SK-N-SH (cell line): ENCODE measurements at regions not wholly inside any gene's neighbourhood (a gene's known extent, or its start where the extent isn't known, plus 50 kb on each side); places are given as distances from the start of the nearest gene placed in this dataset.
A peak's percentile ranks its signal among the peaks of the same experiment; 100 is the strongest.

ENCODE experiments used
- CTCF ChIA-PET: fragments of 300-600, 350-600 bp; formaldehyde crosslinking; extraction: SDS; loops from one replicate; lab custom pipeline; 2021; lab: Yijun Ruan, JAX
- POLR2A ChIA-PET: fragments of 350-600 bp; sonication (Branson Sonifier 250); formaldehyde crosslinking; extraction: SDS; loops from one replicate; lab custom pipeline; 2020; ENCODE audit warnings: antibody characterized with exemption, inconsistent platforms; lab: Yijun Ruan, JAX
- DNase-seq: peaks from one replicate; pipeline ENCODE4 v3.0.0; 2012
- H2AFZ ChIP-seq: fragments of 200-600 bp; sonication (generic); 2 replicates; pipeline ENCODE4 v1.8.1; 2016; ENCODE audit warnings: antibody characterized with exemption, mild to moderate bottlenecking, low read depth
- H3F3A ChIP-seq: fragments of 200-600 bp; sonication (generic); replicated peaks from 2 replicates; pipeline ENCODE3; 2016; ENCODE audit warnings: antibody characterized with exemption, mild to moderate bottlenecking; ENCODE audit not compliant: insufficient read depth
- H3K27ac ChIP-seq, 2 experiments: fragments of 200-500 bp in 1 of 2; fragments of 200-600 bp in 1 of 2; sonication (Bioruptor generic) in 1 of 2; sonication (generic), shearing (Covaris generic) in 1 of 2; 2 replicates each; pipeline versions ENCODE4 v1.5.1 to v1.6.1; 2014 to 2016; ENCODE audit warnings: low read depth in 2 of 2, inconsistent platforms in 1 of 2, low read length in 1 of 2, mild to moderate bottlenecking in 1 of 2, mixed read lengths in 1 of 2
- H3K27me3 ChIP-seq: fragments of 200-600 bp; sonication (generic), shearing (Covaris generic); 2 replicates; pipeline ENCODE4 v1.6.1; 2016; ENCODE audit warnings: mixed run types; ENCODE audit not compliant: insufficient read depth
- H3K36me3 ChIP-seq, 2 experiments: fragments of 200-500 bp in 1 of 2; fragments of 200-600 bp in 1 of 2; sonication (Bioruptor generic) in 1 of 2; sonication (generic) in 1 of 2; replicated peaks in 1 of 2; 2 replicates each; pipeline versions ENCODE3 to v1.5.1; 2014 to 2016; ENCODE audit warnings: low read length in 1 of 2, mild to moderate bottlenecking in 1 of 2; ENCODE audit not compliant: insufficient read depth in 2 of 2, control insufficient read depth in 1 of 2
- H3K4me1 ChIP-seq, 2 experiments: fragments of 200-500 bp in 1 of 2; fragments of 200-600 bp in 1 of 2; sonication (Bioruptor generic) in 1 of 2; sonication (generic), shearing (Covaris generic) in 1 of 2; 2 replicates each; pipeline versions ENCODE4 v1.5.1 to v1.6.1; 2014 to 2016; ENCODE audit warnings: low read depth in 1 of 2, low read length in 1 of 2, mixed run types in 1 of 2; ENCODE audit not compliant: insufficient read depth in 2 of 2, control insufficient read depth in 1 of 2
- H3K4me2 ChIP-seq: fragments of 200-600 bp; sonication (generic), shearing (Covaris generic); 2 replicates; pipeline ENCODE4 v1.6.1; 2017; ENCODE audit warnings: mixed run types
- H3K4me3 ChIP-seq, 2 experiments: fragments of 200-500 bp in 1 of 2; fragments of 200-600 bp in 1 of 2; sonication (Bioruptor generic) in 1 of 2; sonication (generic), shearing (Covaris generic) in 1 of 2; 2 replicates each; pipeline versions ENCODE4 v1.5.1 to v1.8.1; 2014 to 2016; ENCODE audit warnings: low read depth in 2 of 2, inconsistent platforms in 1 of 2, low read length in 1 of 2, mild to moderate bottlenecking in 1 of 2, mixed read lengths in 1 of 2, moderate library complexity in 1 of 2
- H3K79me2 ChIP-seq: fragments of 200-600 bp; sonication (generic); 2 replicates; pipeline ENCODE4 v1.8.1; 2017; ENCODE audit warnings: mild to moderate bottlenecking; ENCODE audit not compliant: insufficient read depth
- H3K9ac ChIP-seq: fragments of 200-600 bp; sonication (generic); 2 replicates; pipeline ENCODE4 v1.6.1; 2017; ENCODE audit warnings: mixed run types
- H3K9me2 ChIP-seq: fragments of 200-600 bp; sonication (generic); 2 replicates; pipeline ENCODE4 v1.6.1; 2017; ENCODE audit warnings: mixed run types
- H3K9me3 ChIP-seq: fragments of 200-600 bp; sonication (generic); 2 replicates; pipeline ENCODE4 v1.6.1; 2017; ENCODE audit warnings: mixed run types, mild to moderate bottlenecking, moderate library complexity
- H4K20me1 ChIP-seq: fragments of 200-600 bp; sonication (generic); 2 replicates; pipeline ENCODE4 v1.6.1; 2017; ENCODE audit warnings: mild to moderate bottlenecking, mixed run types; ENCODE audit not compliant: insufficient read depth
- CHD2 ChIP-seq: fragments of 150-350 bp; IDR thresholded peaks from 2 replicates; pipeline ENCODE4 v1.6.1; 2018; ENCODE audit warnings: low read length; ENCODE audit not compliant: partially characterized antibody
- ELF1 ChIP-seq: IDR thresholded peaks from 2 replicates; pipeline ENCODE4 v1.4.0; 2012
- FOXJ3 ChIP-seq: sonication (generic); formaldehyde crosslinking; IDR thresholded peaks from 2 replicates; pipeline ENCODE4 v1.5.1; 2020; ENCODE audit warnings: mild to moderate bottlenecking, missing genetic modification reagents
- FOXM1 ChIP-seq: IDR thresholded peaks from 2 replicates; pipeline ENCODE4 v1.4.0; 2012; ENCODE audit warnings: low read depth, mild to moderate bottlenecking
- MXI1 ChIP-seq: IDR thresholded peaks from 2 replicates; pipeline ENCODE4 v1.6.1; 2012; ENCODE audit warnings: mild to moderate bottlenecking, low read depth, low read length, improper control_type of control experiment
- NFIC ChIP-seq: IDR thresholded peaks from 2 replicates; pipeline ENCODE4 v1.4.0; 2012; ENCODE audit warnings: borderline replicate concordance
- RAD21 ChIP-seq: IDR thresholded peaks from 2 replicates; pipeline ENCODE4 v1.6.1; 2012; ENCODE audit warnings: mild to moderate bottlenecking, low read length
- REST ChIP-seq: IDR thresholded peaks from 2 replicates; pipeline ENCODE4 v1.6.1; 2012; ENCODE audit warnings: mild to moderate bottlenecking, low read depth, low read length, moderate library complexity
- SMC3 ChIP-seq: IDR thresholded peaks from 2 replicates; pipeline ENCODE4 v1.6.1; 2012; ENCODE audit warnings: low read depth, low read length, improper control_type of control experiment
- TAF1 ChIP-seq: IDR thresholded peaks from 2 replicates; pipeline ENCODE4 v1.6.1; 2012; ENCODE audit warnings: low read depth, mild to moderate bottlenecking, low read length, moderate library complexity, borderline replicate concordance
- USF2 ChIP-seq: fragments of 150-350 bp; IDR thresholded peaks from 2 replicates; pipeline ENCODE4 v1.6.1; 2017; ENCODE audit warnings: antibody characterized with exemption, low read length, low read depth, borderline replicate concordance
- WGBS: methylation state at CpG from one replicate; pipeline ENCODE4 v1.1.6; 2017; ENCODE audit warnings: low lambda C conversion rate; 5-methylcytosine and 5-hydroxymethylcytosine counted together
- TF ChIP-seq, protein P1 (sequence below): IDR thresholded peaks from 2 replicates; pipeline ENCODE4 v1.4.0; 2012; ENCODE audit warnings: low read depth
- TF ChIP-seq, protein P2 (sequence below): fragments of 200-600 bp; sonication (generic); IDR thresholded peaks from 2 replicates; pipeline ENCODE4 v1.6.1; 2017; ENCODE audit warnings: antibody characterized with exemption, mild to moderate bottlenecking, moderate library complexity

DNA sequence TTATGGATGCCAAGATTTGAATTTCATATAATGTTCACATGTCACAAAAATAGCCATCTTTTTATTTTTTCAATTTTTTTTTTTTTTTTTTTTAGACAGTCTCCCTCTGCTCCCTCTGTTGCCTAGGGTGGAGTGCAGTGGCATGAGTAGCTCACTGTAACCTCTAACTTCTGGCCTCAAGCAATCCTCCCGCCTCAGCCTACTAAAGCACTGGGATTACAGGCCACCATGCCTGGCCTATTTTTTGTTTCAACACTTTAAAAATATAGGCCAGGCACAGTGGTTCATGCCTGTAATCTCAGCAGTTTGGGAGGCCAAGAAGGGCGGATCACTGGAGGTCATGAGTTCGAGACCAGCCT is 246.3 kb downstream of the SKIDA1 start:
- Histone ChIP-seq H3K9me2 (no peaks in the 10 kb centered on the region), H3K27me3 (no peaks in the 10 kb centered on the region), H4K20me1 (no peaks in the 10 kb centered on the region), H3K36me3 (no peaks in the 10 kb centered on the region), H3K9ac (no peak overlapping the region), H3K79me2 (no peaks in the 10 kb centered on the region), H3K4me1 (peaks cover 0 to 5% of the 10 kb centered on the region in 2 experiments; a peak in 1 of 4 replicates), H3K4me2 (no peak overlapping the region), H3K9me3 (no peaks in the 10 kb centered on the region), H2AFZ (no peak overlapping the region), H3F3A (no peaks in the 10 kb centered on the region), H3K4me3 (no peak overlapping the region), H3K27ac (no peak overlapping the region)
- 92% methylated on average over 3 of the region's 3 CpGs for WGBS
- POLR2A ChIA-PET = no interaction called here
- no peak for DNase-seq
- CTCF ChIA-PET = interaction anchor here (0.7 to 2.5 kb wide), 17 partner anchors 10 to 674 kb away, joined by 3 to 18 read pairs (median 4); no protein-coding TSS in a partner anchor
- no peak for TF ChIP-seq FOXM1
- TF ChIP-seq MXI1 = no peak
- no peak for TF ChIP-seq TAF1
- TF ChIP-seq REST = no peak
- TF ChIP-seq USF2 = no peak
- no peak for TF ChIP-seq ELF1

GRCh38 chr10:21278491-21279216 is 246.8 kb downstream of the SKIDA1 start:
- 0 out of 2 replicates have a peak, but pooled peaks have one; percentile 16 for TF ChIP-seq NFIC
- TF ChIP-seq ELF1 = no peak
- TF ChIP-seq MXI1 = no peak
- no peak for TF ChIP-seq CHD2
- TF ChIP-seq, protein P1, sequence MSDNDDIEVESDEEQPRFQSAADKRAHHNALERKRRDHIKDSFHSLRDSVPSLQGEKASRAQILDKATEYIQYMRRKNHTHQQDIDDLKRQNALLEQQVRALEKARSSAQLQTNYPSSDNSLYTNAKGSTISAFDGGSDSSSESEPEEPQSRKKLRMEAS = peak; percentile 49; the same call in 1 of the 2 replicates
- no peak for TF ChIP-seq FOXJ3
- TF ChIP-seq SMC3 = peak; percentile 95
- TF ChIP-seq RAD21 = peak; percentile 91
- TF ChIP-seq, protein P2, sequence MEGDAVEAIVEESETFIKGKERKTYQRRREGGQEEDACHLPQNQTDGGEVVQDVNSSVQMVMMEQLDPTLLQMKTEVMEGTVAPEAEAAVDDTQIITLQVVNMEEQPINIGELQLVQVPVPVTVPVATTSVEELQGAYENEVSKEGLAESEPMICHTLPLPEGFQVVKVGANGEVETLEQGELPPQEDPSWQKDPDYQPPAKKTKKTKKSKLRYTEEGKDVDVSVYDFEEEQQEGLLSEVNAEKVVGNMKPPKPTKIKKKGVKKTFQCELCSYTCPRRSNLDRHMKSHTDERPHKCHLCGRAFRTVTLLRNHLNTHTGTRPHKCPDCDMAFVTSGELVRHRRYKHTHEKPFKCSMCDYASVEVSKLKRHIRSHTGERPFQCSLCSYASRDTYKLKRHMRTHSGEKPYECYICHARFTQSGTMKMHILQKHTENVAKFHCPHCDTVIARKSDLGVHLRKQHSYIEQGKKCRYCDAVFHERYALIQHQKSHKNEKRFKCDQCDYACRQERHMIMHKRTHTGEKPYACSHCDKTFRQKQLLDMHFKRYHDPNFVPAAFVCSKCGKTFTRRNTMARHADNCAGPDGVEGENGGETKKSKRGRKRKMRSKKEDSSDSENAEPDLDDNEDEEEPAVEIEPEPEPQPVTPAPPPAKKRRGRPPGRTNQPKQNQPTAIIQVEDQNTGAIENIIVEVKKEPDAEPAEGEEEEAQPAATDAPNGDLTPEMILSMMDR = peak; percentile 90
- TF ChIP-seq, all 33 proteins: peak for 5
- no peaks in the 10 kb centered on the region for H4K20me1 ChIP-seq
- H3F3A ChIP-seq = no peaks in the 10 kb centered on the region
- H3K36me3 ChIP-seq = no peaks in the 10 kb centered on the region
- ChIA-PET POLR2A (no interaction called here), CTCF (interaction anchor here (0.7 to 2.5 kb wide), 20 partner anchors 9 to 674 kb away, joined by 3 to 18 read pairs (median 4); no protein-coding TSS in a partner anchor)
- H3K79me2 ChIP-seq = no peaks in the 10 kb centered on the region
- WGBS = 27% methylated on average over 7 of the region's 8 CpGs
- no peak overlapping the region for H3K27ac ChIP-seq
- H3K9ac ChIP-seq = no peak overlapping the region
- no peaks in the 10 kb centered on the region for H3K27me3 ChIP-seq
- H2AFZ ChIP-seq = peak overlapping the region; percentile 54; the same call in 1 of the 2 replicates
- no peaks in the 10 kb centered on the region for H3K9me2 ChIP-seq
- no peak overlapping the region; a peak in 1 of 4 replicates for H3K4me3 ChIP-seq
- H3K4me1 ChIP-seq = peaks cover 0 to 5% of the 10 kb centered on the region in 2 experiments; a peak in 1 of 4 replicates
- DNase-seq = peak; percentile 63
- no peaks in the 10 kb centered on the region for H3K9me3 ChIP-seq
- no peak overlapping the region for H3K4me2 ChIP-seq
